ENCODE measurements at regions not wholly inside any gene's neighbourhood (a gene's known extent, or its start where the extent isn't known, plus 50 kb on each side); places are given as distances from the start of the nearest gene placed in this dataset.

DNA sequence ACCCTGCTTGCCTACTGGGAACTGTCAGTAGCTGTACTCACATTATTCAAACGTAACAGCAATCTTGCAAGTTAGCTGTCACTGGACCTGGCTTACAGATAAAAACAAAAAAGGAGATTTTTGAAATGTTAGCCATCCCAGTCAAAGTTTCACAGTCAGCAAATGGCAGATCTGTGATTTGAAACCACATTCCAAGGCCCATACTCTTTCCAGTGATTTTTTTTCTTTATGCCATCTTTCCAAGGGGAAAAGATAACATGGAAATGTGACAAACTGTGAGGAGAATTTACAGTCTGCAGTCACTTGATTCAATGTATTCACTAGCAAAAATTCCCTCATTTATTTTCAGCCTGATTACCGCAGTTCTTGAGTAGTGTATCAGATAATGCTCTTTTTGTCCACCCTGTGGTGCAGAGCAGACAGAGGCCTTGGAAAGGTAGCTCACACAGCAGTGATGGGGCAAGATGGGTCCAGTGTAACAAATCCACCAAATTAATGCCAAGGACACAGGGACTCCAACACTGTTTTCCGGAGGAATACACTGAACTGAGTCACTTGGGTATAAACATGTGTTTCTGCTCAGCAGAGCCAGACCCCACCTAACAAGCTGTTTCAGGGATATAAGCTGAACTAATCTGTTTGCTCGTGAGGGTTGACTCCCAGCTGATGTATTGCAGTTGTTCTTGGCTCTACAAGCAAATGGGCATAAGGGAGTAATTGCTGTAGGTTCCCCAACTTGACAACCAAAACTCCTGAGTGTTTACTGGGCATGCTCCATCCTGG is 49.9 kb upstream of the ADGRF1 start:
- Histone ChIP-seq H3K56ac (replicated peaks; ENCODE audit: insufficient read length, low read depth, low read length) (no peak overlapping the region), H4K8ac (ENCODE audit: extremely low read depth, insufficient read depth, low read length) (no peak overlapping the region), H3K79me1 (ENCODE audit: low read depth, low read length) (no peaks in the 10 kb centered on the region), H4K91ac (replicated peaks; ENCODE audit: insufficient read length, low read length) (no peak overlapping the region), H3K23ac (ENCODE audit: insufficient read length) (peak overlapping the region; percentile 55), H3K18ac (ENCODE audit: extremely low read depth, low read length) (no peak overlapping the region), H3K4me2 (ENCODE audit: insufficient read depth in 1 of 2, low read depth in 2 of 2, low read length in 2 of 2) (no peak overlapping the region), H3K27ac (ENCODE audit: low read depth, low read length) (no peak overlapping the region), H3K4ac (replicated peaks; ENCODE audit: insufficient read length, low read depth, low read length) (no peak overlapping the region), H3K36me3 (ENCODE audit: control insufficient read depth in 2 of 4, insufficient read depth in 4 of 4, low read length in 3 of 4) (no peaks in the 10 kb centered on the region), H3K4me3 (ENCODE audit: extremely low read depth in 1 of 4, insufficient read depth in 2 of 4, low read depth in 3 of 4, low read length in 4 of 4) (no peak overlapping the region), H4K20me1 (replicated peaks in 1 of 2; ENCODE audit: control insufficient read depth in 1 of 2, insufficient read depth in 2 of 2, low read length in 2 of 2) (no peaks in the 10 kb centered on the region), H3K79me2 (ENCODE audit: control insufficient read depth in 1 of 2, insufficient read depth in 2 of 2, low read length in 2 of 2) (no peaks in the 10 kb centered on the region), H2BK20ac (ENCODE audit: low read length) (no peak overlapping the region), H2BK15ac (ENCODE audit: low read length) (0 out of 2 replicates have a peak overlapping the region, but pooled peaks have one; percentile 65), H2AFZ (ENCODE audit: low read length) (no peak overlapping the region), H3K14ac (ENCODE audit: insufficient read length) (no peak overlapping the region), H3K9ac (replicated peaks in 1 of 4; ENCODE audit: extremely low read depth in 1 of 4, low read depth in 3 of 4, low read length in 3 of 4) (no peak overlapping the region), H2AK5ac (ENCODE audit: low read depth, low read length) (no peak overlapping the region), H3K23me2 (ENCODE audit: low read depth, low read length) (no peaks in the 10 kb centered on the region), H3K9me3 (ENCODE audit: insufficient read depth in 2 of 2, low read depth in 1 of 2, low read length in 1 of 2) (no peaks in the 10 kb centered on the region), H4K5ac (ENCODE audit: insufficient read length, low read depth, low read length) (no peak overlapping the region), H3K4me1 (replicated peaks in 1 of 4; ENCODE audit: control insufficient read depth in 3 of 4, insufficient read depth in 4 of 4, low read length in 3 of 4) (peaks cover 0 to 6% (median 0%) of the 10 kb centered on the region in 4 experiments; a peak in 2 of 7 replicates), H2BK12ac (ENCODE audit: low read depth, low read length) (no peak overlapping the region), H2BK5ac (ENCODE audit: low read depth, low read length) (no peak overlapping the region), H2BK120ac (replicated peaks; ENCODE audit: low read depth, low read length) (no peak overlapping the region), H3K27me3 (replicated peaks in 1 of 4; ENCODE audit: control insufficient read depth in 3 of 4, extremely low read depth in 1 of 4, insufficient read depth in 3 of 4, low read length in 3 of 4) (no peaks in the 10 kb centered on the region)
- FAIRE-seq (no peak), DNase-seq (ENCODE audit: low read depth in 1 of 2, low spot score in 2 of 2) (no peak)
- ChIA-PET CTCF (ENCODE audit: partially characterized antibody) (interaction anchor here (1.6 to 2.5 kb wide), 3 partner anchors 19 to 219 kb away, joined by 6 to 11 read pairs (median 10); no protein-coding TSS in a partner anchor), POLR2A (ENCODE audit: partially characterized antibody) (no interaction called here)
- WGBS, 2 experiments (ENCODE audit: extremely low coverage in 1 of 2, insufficient coverage in 1 of 2, insufficient read length in 1 of 2, insufficient replicate concordance in 2 of 2, low coverage in 1 of 2, low lambda C conversion rate in 2 of 2, missing lambda C conversion rate in 1 of 2): 90% methylated on average over 4 of the region's 4 CpGs; no CpG with 5 or more reads in 1 of the 2 experiments
- TF ChIP-seq NRF1 (IDR thresholded peaks at IDR 0.05; ENCODE audit: low read depth, low read length): no peak
- no peak for TF ChIP-seq SIN3A (conservative IDR thresholded peaks at IDR 0.05 in 1 of 2, IDR thresholded peaks at IDR 0.05 in 1 of 2; ENCODE audit: low read depth in 1 of 2, low read length in 2 of 2)
- no peak for TF ChIP-seq RFX5 (IDR thresholded peaks at IDR 0.05; ENCODE audit: borderline replicate concordance, low read depth, low read length)
- no peak for TF ChIP-seq GTF2F1 (IDR thresholded peaks at IDR 0.05; ENCODE audit: borderline replicate concordance, low read depth, low read length)
- TF ChIP-seq KDM1A (IDR thresholded peaks at IDR 0.05; ENCODE audit: borderline replicate concordance, low read length): no peak
- no peak for TF ChIP-seq BRCA1 (IDR thresholded peaks at IDR 0.05; ENCODE audit: low read depth, low read length)
